GM12878 (cell line): ENCODE measurements at regions not wholly inside any gene's neighbourhood (a gene's known extent, or its start where the extent isn't known, plus 50 kb on each side); places are given as distances from the start of the nearest gene placed in this dataset.
A peak's percentile ranks its signal among the peaks of the same experiment; 100 is the strongest.

Experiments used
- DPF2 ChIP-seq: fragments of 450-650 bp; IDR thresholded peaks from 2 replicates; pipeline ENCODE4 v1.6.1; 2017; ENCODE audit warnings: mild to moderate bottlenecking
- GATAD2B ChIP-seq: fragments of 450-650 bp; conservative IDR thresholded peaks from 2 replicates; pipeline ENCODE4 v1.6.1; 2017; ENCODE audit warnings: low read depth, mild to moderate bottlenecking, moderate library complexity
- LARP7 ChIP-seq: fragments of 450-650 bp; IDR thresholded peaks from 2 replicates; pipeline ENCODE4 v1.6.1; 2017; ENCODE audit warnings: mild to moderate bottlenecking
- POLR2A ChIP-seq: IDR thresholded peaks from 2 replicates; pipeline ENCODE4 v1.6.1; 2011; ENCODE audit warnings: low read depth, mild to moderate bottlenecking, low read length
- POLR2AphosphoS5 ChIP-seq: IDR thresholded peaks from 2 replicates; pipeline ENCODE4 v1.6.1; 2011; ENCODE audit warnings: mild to moderate bottlenecking, low read length, inconsistent platforms
- RB1 ChIP-seq: fragments of 450-650 bp; formaldehyde crosslinking; IDR thresholded peaks from 2 replicates; pipeline ENCODE4 v1.6.1; 2017; ENCODE audit warnings: mild to moderate bottlenecking, borderline replicate concordance
- TF ChIP-seq, protein P1 (sequence below): fragments of 450-650 bp; formaldehyde crosslinking; IDR thresholded peaks from 2 replicates; pipeline ENCODE4 v1.4.0; 2020; ENCODE audit warnings: mild to moderate bottlenecking, moderate library complexity

DNA sequence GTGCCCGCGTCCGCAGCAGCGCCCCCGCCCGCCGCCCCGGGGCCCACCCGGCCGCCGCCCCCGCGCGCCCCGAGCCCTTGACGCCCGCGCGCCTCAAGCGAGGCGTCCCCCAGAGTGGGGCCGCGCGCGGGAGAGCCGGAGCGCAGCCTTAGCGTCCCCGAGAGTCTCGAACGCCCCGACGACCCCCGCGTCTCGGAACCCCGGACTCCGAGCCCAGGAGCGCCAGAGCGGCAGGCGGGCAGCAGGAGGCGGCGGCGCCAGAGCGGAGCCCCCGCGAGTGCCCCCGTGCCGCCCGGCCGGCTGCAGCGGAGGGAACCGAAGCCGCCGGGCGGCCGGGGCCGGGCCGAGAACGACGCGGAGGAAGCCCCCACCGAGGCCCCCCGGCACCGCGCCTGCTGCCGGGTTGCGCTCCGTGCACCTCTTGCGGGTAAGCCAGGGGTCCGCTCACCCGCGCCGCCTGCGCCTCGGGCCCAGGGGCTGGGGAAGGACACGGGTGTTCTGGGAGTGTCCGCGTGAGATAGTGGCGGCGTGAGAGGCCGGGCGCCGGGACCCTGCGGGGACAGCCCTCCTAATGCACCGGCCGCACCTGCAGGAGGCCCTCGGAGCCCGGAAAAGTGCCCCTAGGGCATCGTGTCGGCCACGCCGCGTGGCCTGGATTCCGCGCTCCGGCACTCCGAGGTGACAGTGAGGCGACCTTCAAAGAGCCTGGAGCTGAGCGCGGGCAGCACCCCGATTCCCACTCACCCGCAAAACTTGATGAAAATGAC lies 52.0 kb upstream of the ULK4 start (continued):
- TF ChIP-seq, protein P1, sequence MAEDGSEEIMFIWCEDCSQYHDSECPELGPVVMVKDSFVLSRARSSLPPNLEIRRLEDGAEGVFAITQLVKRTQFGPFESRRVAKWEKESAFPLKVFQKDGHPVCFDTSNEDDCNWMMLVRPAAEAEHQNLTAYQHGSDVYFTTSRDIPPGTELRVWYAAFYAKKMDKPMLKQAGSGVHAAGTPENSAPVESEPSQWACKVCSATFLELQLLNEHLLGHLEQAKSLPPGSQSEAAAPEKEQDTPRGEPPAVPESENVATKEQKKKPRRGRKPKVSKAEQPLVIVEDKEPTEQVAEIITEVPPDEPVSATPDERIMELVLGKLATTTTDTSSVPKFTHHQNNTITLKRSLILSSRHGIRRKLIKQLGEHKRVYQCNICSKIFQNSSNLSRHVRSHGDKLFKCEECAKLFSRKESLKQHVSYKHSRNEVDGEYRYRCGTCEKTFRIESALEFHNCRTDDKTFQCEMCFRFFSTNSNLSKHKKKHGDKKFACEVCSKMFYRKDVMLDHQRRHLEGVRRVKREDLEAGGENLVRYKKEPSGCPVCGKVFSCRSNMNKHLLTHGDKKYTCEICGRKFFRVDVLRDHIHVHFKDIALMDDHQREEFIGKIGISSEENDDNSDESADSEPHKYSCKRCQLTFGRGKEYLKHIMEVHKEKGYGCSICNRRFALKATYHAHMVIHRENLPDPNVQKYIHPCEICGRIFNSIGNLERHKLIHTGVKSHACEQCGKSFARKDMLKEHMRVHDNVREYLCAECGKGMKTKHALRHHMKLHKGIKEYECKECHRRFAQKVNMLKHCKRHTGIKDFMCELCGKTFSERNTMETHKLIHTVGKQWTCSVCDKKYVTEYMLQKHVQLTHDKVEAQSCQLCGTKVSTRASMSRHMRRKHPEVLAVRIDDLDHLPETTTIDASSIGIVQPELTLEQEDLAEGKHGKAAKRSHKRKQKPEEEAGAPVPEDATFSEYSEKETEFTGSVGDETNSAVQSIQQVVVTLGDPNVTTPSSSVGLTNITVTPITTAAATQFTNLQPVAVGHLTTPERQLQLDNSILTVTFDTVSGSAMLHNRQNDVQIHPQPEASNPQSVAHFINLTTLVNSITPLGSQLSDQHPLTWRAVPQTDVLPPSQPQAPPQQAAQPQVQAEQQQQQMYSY (CRISPR knock-in tag), result no peak
- TF ChIP-seq POLR2A (peak; percentile 28), GATAD2B (peak; percentile 81), DPF2 (peak; percentile 70), LARP7 (peak; percentile 82), RB1 (peak; percentile 30; the same call in 1 of the 2 replicates), POLR2AphosphoS5 (no peak; the same call in 1 of the 2 replicates)
- TF ChIP-seq, all 136 proteins: peak for 14
